Nephron (organoid): ENCODE measurements at regions not wholly inside any gene's neighbourhood (a gene's known extent, or its start where the extent isn't known, plus 50 kb on each side); places are given as distances from the start of the nearest gene placed in this dataset.
A peak's percentile ranks its signal among the peaks of the same experiment; 100 is the strongest.

Experiments
- H3K27ac Mint-ChIP-seq, 3 experiments: 2 replicates each; pipeline ENCODE4 v1.8.0; 2020; ENCODE audit warnings: mixed read lengths in 3 of 3, mild to moderate bottlenecking in 2 of 3, moderate library complexity in 1 of 3
- H3K27me3 Mint-ChIP-seq: 2 replicates; pipeline ENCODE4 v1.8.0; 2021; ENCODE audit warnings: low read depth, mild to moderate bottlenecking, moderate library complexity, mixed read lengths
- H3K36me3 Mint-ChIP-seq: 2 replicates; pipeline ENCODE4 v1.8.0; 2020; ENCODE audit warnings: low read depth, mixed read lengths
- H3K4me1 Mint-ChIP-seq: 2 replicates; pipeline ENCODE4 v1.8.0; 2020; ENCODE audit warnings: mixed read lengths
- H3K4me3 Mint-ChIP-seq, 3 experiments: 2 replicates each; pipeline ENCODE4 v1.8.0; 2020; ENCODE audit warnings: mild to moderate bottlenecking in 3 of 3, mixed read lengths in 3 of 3, moderate library complexity in 2 of 3
- H3K9me3 Mint-ChIP-seq: 2 replicates; pipeline ENCODE4 v1.8.0; 2020; ENCODE audit warnings: mixed read lengths
- CTCF ChIP-seq, 3 experiments: fragments of 200-600 bp; sonication (generic); IDR thresholded peaks; one replicate each; pipeline ENCODE4 v1.5.0; 2021; ENCODE audit warnings: antibody characterized with exemption in 3 of 3; ENCODE audit not compliant: unreplicated experiment in 3 of 3

GRCh38 chr10:7100032-7100702 is 310.7 kb downstream of the SFMBT2 start:
- H3K27ac Mint-ChIP-seq = no peak overlapping the region
- no peaks in the 10 kb centered on the region for H3K36me3 Mint-ChIP-seq
- no peaks in the 10 kb centered on the region for H3K27me3 Mint-ChIP-seq
- H3K9me3 Mint-ChIP-seq = no peaks in the 10 kb centered on the region
- peaks cover 11% of the 10 kb centered on the region for H3K4me1 Mint-ChIP-seq
- TF ChIP-seq CTCF (IDR thresholded peaks at IDR 0.05; ENCODE audit: unreplicated experiment in 3 of 3) = no peak
- no peak overlapping the region for H3K4me3 Mint-ChIP-seq

DNA sequence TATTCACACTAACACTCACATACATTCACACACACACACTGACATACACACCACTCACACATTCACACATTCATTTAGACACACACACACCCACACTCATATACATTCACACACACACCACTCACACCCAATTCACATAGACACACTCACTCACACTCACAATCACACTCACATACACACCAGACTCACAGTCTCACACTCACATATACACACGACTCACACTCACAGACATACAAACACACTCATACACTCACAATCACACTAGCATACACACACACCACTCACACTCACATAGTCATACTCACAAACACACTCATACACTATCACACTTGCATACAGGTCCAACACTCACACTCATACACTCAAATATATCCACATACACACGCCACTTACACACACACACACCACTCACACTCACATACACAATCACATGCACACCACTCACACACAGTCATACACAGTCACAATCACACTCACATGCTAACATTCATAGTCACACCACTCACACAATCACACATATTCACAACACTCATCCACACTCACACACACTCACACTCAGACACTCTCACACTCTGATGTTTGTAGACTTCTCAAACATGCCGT is 312.6 kb downstream of the SFMBT2 start:
- Mint-ChIP-seq H3K36me3 (no peaks in the 10 kb centered on the region), H3K4me3 (no peak overlapping the region), H3K27ac (no peak overlapping the region), H3K9me3 (no peaks in the 10 kb centered on the region), H3K27me3 (no peaks in the 10 kb centered on the region), H3K4me1 (peaks cover 11% of the 10 kb centered on the region)
- TF ChIP-seq CTCF (IDR thresholded peaks at IDR 0.05; ENCODE audit: unreplicated experiment in 3 of 3) = no peak

DNA sequence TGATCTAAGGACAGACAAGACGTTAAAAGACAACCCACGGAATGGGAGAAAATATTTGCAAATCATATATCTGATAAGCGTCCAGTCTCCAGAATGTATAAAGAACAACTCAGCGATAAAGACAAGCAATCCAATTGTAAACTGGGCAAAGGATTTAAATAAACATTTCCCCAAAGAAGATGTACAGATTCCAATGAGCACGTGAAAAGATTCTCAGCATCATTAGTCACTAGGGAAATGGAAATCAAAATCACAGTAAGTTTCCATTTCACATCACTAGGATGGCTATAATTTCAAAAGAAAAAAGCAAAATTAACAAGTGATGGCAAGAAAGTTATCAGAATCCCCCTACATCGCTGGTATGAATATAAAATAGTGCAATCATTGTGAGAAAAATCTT is 316.1 kb downstream of the SFMBT2 start:
- Mint-ChIP-seq H3K27me3 (no peaks in the 10 kb centered on the region), H3K4me3 (no peak overlapping the region), H3K36me3 (no peaks in the 10 kb centered on the region), H3K27ac (no peak overlapping the region), H3K4me1 (peaks cover 9% of the 10 kb centered on the region), H3K9me3 (no peaks in the 10 kb centered on the region)
- no peak for TF ChIP-seq CTCF (IDR thresholded peaks at IDR 0.05; ENCODE audit: unreplicated experiment in 3 of 3)

- peaks cover 8% of the 10 kb centered on the region for H3K4me1 Mint-ChIP-seq
- no peak for TF ChIP-seq CTCF (IDR thresholded peaks at IDR 0.05; ENCODE audit: unreplicated experiment in 3 of 3)
- no peaks in the 10 kb centered on the region for H3K36me3 Mint-ChIP-seq
- no peaks in the 10 kb centered on the region for H3K27me3 Mint-ChIP-seq
- no peaks in the 10 kb centered on the region for H3K9me3 Mint-ChIP-seq
- no peak overlapping the region for H3K4me3 Mint-ChIP-seq
- no peak overlapping the region for H3K27ac Mint-ChIP-seq
These were observed 317.5 kb downstream of the SFMBT2 start for GRCh38 chr10:7093368-7093767.

DNA sequence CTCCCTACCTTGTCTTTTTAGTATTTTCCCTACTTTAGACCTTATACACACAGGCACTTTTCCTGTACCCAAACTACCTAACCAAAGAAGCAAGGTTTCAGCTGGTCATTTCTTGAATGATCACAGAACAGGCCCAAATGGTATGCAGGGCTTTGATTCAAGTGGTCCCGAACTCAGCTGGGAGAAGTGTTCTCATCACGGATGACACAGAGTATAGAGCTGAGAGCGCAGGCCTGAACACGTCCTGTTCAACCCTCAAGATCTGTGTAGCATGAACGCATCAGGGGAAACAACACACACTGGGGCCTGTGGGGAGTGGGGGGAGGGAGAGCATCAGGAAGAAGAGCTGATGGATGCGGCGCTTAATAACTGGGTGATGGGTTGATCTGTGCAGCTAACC is 318.2 kb downstream of the SFMBT2 start:
- no peak for TF ChIP-seq CTCF (IDR thresholded peaks at IDR 0.05; ENCODE audit: unreplicated experiment in 3 of 3)
- H3K36me3 Mint-ChIP-seq = no peaks in the 10 kb centered on the region
- H3K27ac Mint-ChIP-seq = no peak overlapping the region
- H3K4me3 Mint-ChIP-seq = no peak overlapping the region
- no peaks in the 10 kb centered on the region for H3K9me3 Mint-ChIP-seq
- H3K4me1 Mint-ChIP-seq = peaks cover 8% of the 10 kb centered on the region
- H3K27me3 Mint-ChIP-seq = no peaks in the 10 kb centered on the region

DNA sequence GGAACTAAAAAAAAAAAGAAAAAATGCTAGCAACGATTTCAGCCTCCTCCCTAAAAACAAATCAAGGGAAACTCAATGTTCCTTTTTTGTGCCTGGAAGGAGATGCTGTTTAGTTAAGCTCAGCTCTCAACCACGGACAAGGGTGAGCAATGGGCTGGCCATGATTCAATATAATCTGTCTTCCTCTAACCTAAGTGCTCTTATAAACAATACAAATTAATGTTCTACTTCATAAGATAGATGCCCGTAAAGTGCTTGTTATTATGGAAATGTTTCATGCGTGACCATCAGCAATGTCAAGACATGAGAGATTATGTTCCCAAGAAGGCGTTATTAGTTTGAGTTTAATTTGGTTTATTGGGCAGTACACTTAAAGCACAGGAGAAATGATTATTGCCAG is 320.3 kb downstream of the SFMBT2 start:
- H3K27me3 Mint-ChIP-seq = no peaks in the 10 kb centered on the region
- H3K36me3 Mint-ChIP-seq = no peaks in the 10 kb centered on the region
- H3K9me3 Mint-ChIP-seq = no peaks in the 10 kb centered on the region
- TF ChIP-seq CTCF (IDR thresholded peaks at IDR 0.05; ENCODE audit: unreplicated experiment in 3 of 3) = no peak
- H3K4me1 Mint-ChIP-seq = peaks cover 21% of the 10 kb centered on the region
- H3K27ac Mint-ChIP-seq = peak overlapping the region in 2 of 3 experiments; percentile 5 to 12
- no peak overlapping the region for H3K4me3 Mint-ChIP-seq
